ENCODE measurements at regions not wholly inside any gene's neighbourhood (a gene's known extent, or its start where the extent isn't known, plus 50 kb on each side); places are given as distances from the start of the nearest gene placed in this dataset.

GRCh38 chrX:106397788-106398538 lies 213.8 kb upstream of the RADX start:
- no peak for DNase-seq (ENCODE audit: low spot score)
- in situ Hi-C loops (cut with MboI; ENCODE audit: low sequenced_read_pairs, unreplicated experiment): no loop called here
- TF ChIP-seq CTCF (IDR thresholded peaks at IDR 0.05; ENCODE audit: borderline replicate concordance, control extremely low read depth, extremely low read depth, insufficient read depth, missing control alignments): no peak

- DNase-seq (ENCODE audit: low spot score): no peak
- in situ Hi-C loops (cut with MboI; ENCODE audit: low sequenced_read_pairs, unreplicated experiment): no loop called here
- TF ChIP-seq CTCF (IDR thresholded peaks at IDR 0.05; ENCODE audit: borderline replicate concordance, control extremely low read depth, extremely low read depth, insufficient read depth, missing control alignments): no peak
Measured at GRCh38 chrX:106401965-106402559, 209.7 kb upstream of the RADX start.

DNA sequence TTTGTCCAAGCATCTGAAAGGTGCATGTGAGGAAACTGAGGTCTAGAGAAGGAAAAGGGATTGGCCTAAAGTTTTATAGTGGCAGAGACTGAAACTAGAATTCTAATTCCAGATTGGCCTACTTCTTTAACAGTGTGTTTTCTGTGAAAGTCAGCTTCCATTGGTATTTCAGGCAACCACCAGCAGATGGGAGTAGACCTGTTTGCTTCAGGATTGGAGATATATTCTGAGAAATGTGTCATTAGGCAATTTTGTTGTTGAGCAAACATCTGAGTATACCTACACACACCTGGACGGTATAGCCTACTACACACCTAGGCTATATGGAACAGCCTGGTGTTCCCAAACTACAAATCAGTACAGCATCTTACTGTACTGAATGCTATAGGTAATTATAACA lies 207.3 kb upstream of the RADX start:
- in situ Hi-C loops (cut with MboI; ENCODE audit: low sequenced_read_pairs, unreplicated experiment): no loop called here
- no peak for DNase-seq (ENCODE audit: low spot score)
- TF ChIP-seq CTCF (IDR thresholded peaks at IDR 0.05; ENCODE audit: borderline replicate concordance, control extremely low read depth, extremely low read depth, insufficient read depth, missing control alignments): no peak

DNA sequence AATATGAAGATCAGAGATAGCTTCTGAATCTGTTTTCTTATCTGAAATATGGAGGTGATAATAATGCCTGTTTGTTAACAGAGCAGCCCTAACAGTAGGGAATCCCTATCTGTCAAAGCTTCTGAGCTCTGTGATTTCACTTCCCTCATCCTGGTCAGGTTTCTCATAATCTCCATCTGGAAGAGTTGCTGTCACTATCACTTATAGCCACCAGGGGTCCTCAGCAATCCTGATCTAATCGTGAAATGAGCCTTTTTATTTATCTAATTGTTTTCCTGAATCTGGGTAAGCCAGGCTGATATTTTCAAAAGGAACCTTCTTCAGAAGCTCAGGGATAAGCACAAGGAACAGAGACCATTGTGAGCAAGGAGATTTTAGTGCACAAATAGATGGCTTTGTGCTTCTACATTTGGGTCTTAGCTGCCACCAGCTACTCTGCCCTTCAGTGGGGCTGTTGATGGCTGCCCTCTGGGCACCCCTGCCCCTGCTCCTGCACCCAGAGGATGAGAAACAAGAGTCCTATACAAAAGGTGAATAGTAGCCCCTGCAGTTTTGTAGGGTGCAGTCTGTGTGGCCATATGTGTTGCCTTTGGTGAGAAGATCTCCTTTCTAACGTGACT lies 196.4 kb upstream of the RADX start:
- in situ Hi-C loops (cut with MboI; ENCODE audit: low sequenced_read_pairs, unreplicated experiment): no loop called here
- DNase-seq (ENCODE audit: low spot score): peak; percentile 22

GRCh38 chrX:106436691-106437090 lies 175.1 kb upstream of the RADX start:
- in situ Hi-C loops (cut with MboI; ENCODE audit: low sequenced_read_pairs, unreplicated experiment): no loop called here
- TF ChIP-seq CTCF (IDR thresholded peaks at IDR 0.05; ENCODE audit: borderline replicate concordance, control extremely low read depth, extremely low read depth, insufficient read depth, missing control alignments): no peak
- DNase-seq (ENCODE audit: low spot score): no peak

More for the DNA sequence above, 196.4 kb upstream of the RADX start:
- peak; percentile 49 for TF ChIP-seq CTCF (IDR thresholded peaks at IDR 0.05; ENCODE audit: borderline replicate concordance, control extremely low read depth, extremely low read depth, insufficient read depth, missing control alignments)

DNA sequence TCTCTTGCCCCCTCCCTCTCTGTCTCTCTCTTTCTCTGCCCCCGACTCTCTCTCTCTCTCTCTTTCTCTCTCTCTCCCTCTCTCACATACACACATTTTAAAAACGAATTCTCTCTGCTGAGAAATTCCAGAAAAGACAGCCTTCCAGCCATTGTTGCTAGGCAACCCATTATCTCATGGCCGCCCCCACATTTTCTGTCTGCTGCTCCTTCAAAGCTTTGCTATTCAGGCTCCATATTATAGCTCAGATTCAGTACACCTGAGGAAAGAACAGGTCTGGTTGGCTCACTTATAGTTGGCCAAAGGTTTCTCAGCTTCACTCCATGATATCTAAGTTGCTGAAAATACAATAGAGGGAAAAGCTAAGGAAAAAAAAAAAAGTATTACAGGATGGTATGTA lies 174.4 kb upstream of the RADX start:
- no peak for TF ChIP-seq CTCF (IDR thresholded peaks at IDR 0.05; ENCODE audit: borderline replicate concordance, control extremely low read depth, extremely low read depth, insufficient read depth, missing control alignments)
- no peak for DNase-seq (ENCODE audit: low spot score)
- in situ Hi-C loops (cut with MboI; ENCODE audit: low sequenced_read_pairs, unreplicated experiment): no loop called here
